ENCODE measurements at regions not wholly inside any gene's neighbourhood (a gene's known extent, or its start where the extent isn't known, plus 50 kb on each side); places are given as distances from the start of the nearest gene placed in this dataset.

DNA sequence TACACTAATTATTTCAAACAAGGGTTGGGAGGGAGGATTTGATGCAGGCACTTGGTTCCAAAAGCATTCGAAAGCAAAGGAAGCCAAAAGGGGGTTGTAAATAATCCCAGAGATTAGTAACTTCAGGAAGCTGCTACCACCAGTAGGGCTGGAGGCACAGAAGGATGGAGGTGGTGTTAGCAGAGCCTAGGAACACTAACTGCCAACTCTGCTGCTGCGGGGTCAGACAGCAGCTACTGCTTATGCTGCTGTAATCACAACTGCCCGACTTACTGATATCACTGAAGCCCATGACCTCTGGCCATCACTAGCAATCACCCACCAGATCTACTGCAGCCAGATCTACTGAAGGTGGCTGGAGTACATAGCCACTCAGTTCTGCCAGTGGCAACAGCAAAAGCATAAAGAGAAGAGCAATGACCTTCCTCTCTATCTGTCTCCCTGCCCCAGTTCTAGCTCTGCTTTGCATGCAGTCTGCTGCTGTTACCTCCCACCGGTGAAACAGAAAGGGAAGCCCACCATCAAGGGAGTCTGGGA, 408.5 kb downstream of the PLPP3 start:
- no peak overlapping the region for H3K4me3 ChIP-seq (ENCODE audit: low read depth, low read length)
- TF ChIP-seq, protein P1, sequence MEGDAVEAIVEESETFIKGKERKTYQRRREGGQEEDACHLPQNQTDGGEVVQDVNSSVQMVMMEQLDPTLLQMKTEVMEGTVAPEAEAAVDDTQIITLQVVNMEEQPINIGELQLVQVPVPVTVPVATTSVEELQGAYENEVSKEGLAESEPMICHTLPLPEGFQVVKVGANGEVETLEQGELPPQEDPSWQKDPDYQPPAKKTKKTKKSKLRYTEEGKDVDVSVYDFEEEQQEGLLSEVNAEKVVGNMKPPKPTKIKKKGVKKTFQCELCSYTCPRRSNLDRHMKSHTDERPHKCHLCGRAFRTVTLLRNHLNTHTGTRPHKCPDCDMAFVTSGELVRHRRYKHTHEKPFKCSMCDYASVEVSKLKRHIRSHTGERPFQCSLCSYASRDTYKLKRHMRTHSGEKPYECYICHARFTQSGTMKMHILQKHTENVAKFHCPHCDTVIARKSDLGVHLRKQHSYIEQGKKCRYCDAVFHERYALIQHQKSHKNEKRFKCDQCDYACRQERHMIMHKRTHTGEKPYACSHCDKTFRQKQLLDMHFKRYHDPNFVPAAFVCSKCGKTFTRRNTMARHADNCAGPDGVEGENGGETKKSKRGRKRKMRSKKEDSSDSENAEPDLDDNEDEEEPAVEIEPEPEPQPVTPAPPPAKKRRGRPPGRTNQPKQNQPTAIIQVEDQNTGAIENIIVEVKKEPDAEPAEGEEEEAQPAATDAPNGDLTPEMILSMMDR (IDR thresholded peaks at IDR 0.05; ENCODE audit: borderline replicate concordance, insufficient read depth, low read depth, low read length), result no peak

DNA sequence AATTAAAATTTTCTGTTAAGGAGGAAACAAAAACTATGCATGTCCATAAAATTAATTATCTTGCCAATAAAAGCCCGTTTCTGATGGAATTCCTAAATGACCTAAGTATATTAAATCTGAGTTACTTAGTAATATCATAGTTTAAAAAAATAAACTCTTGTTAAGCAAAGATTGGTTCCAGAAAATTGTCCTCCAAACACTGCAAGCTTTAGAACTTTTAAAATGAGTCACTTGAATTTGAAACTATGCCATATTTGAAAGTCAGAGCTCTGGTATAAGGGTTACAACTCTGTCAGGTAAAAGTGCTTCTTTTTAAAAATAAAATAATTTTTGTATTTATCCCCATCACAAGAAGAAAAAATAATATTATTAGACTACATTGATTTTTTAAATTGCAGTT, 409.5 kb downstream of the PLPP3 start:
- no peak overlapping the region for H3K4me3 ChIP-seq (ENCODE audit: low read depth, low read length)
- TF ChIP-seq, protein P1 (IDR thresholded peaks at IDR 0.05; ENCODE audit: borderline replicate concordance, insufficient read depth, low read depth, low read length), result no peak

DNA sequence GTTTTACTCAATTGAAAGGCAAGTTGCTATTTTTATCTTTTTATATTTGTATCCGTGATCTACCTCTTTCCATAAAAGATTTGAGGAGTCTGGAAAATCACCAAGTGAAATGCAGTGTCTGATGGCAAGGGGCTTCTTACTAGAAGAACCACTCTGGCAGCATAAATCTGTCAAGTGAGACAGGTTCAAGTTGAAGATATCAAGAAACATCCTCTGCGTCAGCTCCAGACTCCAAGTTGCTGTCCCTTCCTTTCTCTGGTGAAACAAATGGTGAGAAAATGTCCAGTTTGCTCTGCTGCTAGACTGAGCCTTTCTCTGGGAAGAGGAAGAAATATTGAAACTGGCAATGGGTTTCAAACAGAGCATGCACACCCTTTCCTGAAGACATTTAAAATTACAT, 411.2 kb downstream of the PLPP3 start:
- no peak overlapping the region for H3K4me3 ChIP-seq (ENCODE audit: low read depth, low read length)
- TF ChIP-seq, protein P1 (IDR thresholded peaks at IDR 0.05; ENCODE audit: borderline replicate concordance, insufficient read depth, low read depth, low read length), result no peak

DNA sequence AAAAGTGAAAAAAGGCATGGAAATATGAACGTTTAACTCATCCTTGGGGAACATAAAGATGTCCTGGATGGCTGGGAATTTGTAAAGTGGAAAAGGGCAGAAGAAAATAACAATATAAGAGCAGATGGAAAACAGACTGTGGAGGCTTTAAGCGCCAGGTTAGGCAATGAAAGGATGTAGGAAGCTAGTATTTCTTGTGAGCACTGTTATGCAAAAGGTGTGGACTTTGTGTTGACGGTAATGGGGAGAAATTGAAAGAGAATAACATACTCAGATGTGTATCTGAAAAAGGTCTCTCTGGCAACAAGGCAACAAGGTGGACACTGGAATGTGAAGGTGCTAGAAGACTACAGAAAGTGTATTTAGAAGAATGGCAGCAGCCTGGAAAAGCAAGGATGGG, 411.8 kb downstream of the PLPP3 start:
- TF ChIP-seq, protein P1 (IDR thresholded peaks at IDR 0.05; ENCODE audit: borderline replicate concordance, insufficient read depth, low read depth, low read length), result no peak
- no peak overlapping the region for H3K4me3 ChIP-seq (ENCODE audit: low read depth, low read length)

DNA sequence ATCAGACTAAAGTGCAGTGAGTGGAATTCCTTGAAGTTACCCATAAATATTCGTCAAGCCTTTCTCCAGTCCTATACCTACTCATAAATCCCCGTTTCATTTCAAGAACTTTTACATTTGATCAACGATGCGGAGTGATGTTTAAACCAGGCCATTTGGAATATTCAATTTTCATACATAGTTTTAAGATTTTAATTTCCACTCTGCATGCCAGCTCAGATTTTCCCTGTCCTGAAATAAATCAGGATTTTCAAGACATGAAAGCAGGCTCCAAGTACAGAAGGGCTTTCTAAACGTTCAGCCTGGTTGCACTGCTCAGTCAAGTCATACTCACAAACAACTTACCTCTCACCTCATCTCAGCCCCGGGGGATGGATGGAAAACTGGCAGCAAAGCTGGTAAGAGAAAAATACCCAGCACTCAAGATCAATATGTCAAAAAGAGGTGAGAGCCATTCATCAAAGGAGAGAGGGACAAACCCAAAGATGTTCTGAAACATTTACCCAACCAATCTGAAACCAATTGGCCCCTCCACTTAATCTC, 418.5 kb downstream of the PLPP3 start:
- H3K4me3 ChIP-seq (ENCODE audit: low read depth, low read length), result no peak overlapping the region
- TF ChIP-seq, protein P1 (IDR thresholded peaks at IDR 0.05; ENCODE audit: borderline replicate concordance, insufficient read depth, low read depth, low read length), result no peak

DNA sequence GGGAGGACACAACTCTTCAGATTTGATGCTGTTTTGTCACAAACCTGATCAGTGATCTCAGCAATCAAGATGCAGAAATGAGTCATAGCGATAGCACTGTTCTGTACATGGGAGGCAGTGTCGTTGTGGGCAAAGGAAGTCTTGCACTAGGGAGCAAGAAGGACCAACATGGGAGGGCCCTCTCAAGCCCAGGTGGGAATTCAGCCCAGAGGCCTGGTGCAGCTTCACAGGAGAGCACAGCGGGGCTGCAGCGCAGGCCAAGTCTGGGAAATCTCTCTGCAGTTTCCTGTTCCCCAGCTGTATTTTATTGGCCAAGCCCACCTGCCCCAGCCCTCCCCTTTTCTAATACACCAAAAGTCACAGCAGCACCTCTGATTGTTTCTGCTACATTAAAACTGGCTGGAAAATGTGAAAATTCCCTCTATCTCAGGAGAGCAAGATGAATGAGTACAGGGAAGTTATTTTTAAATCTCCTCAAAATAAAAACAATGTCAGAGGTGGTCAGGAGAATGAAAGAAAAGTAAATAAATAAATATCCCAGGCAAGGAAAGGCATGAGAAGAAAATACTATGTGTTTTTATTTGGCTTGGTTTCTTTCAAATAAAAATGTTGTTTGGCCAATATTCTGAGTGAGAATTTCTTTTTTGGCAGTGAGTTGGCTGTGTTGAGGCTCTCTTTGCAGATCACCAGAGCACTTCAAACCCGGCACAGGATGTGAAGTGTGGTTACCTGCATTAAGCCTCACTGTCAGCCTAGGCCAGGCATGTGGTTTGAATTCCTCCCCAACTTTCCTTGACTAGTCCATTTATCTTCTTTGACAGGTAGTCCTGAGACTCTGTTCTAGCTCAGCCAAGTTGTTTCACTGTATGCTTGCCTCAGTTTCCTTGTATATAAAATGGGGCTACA, 422.1 kb downstream of the PLPP3 start:
- TF ChIP-seq, protein P1 (IDR thresholded peaks at IDR 0.05; ENCODE audit: borderline replicate concordance, insufficient read depth, low read depth, low read length), result no peak
- no peak overlapping the region for H3K4me3 ChIP-seq (ENCODE audit: low read depth, low read length)

Data from GM12875 (cell line).